Mucosa of stomach (tissue), 1 donor: ENCODE measurements at regions not wholly inside any gene's neighbourhood (a gene's known extent, or its start where the extent isn't known, plus 50 kb on each side); places are given as distances from the start of the nearest gene placed in this dataset.
"Not testable (repeated sequence)": the region's sequence is repeated elsewhere in the genome, so short reads cannot be mapped to it uniquely, and the experiment has no call there.

Experiments used
- H3K27me3 ChIP-seq: one replicate; pipeline ENCODE4 v1.7.0; 2013; ENCODE audit warnings: mild to moderate bottlenecking, low read length; ENCODE audit not compliant: control insufficient read depth, insufficient read depth
- H3K36me3 ChIP-seq: one replicate; pipeline ENCODE4 v1.7.0; 2013; ENCODE audit warnings: low read length; ENCODE audit not compliant: control insufficient read depth, insufficient read depth
- H3K4me1 ChIP-seq: one replicate; pipeline ENCODE4 v1.7.0; 2013; ENCODE audit warnings: mild to moderate bottlenecking, low read length; ENCODE audit not compliant: control insufficient read depth, insufficient read depth
- H3K4me3 ChIP-seq: one replicate; pipeline ENCODE4 v1.7.0; 2013; ENCODE audit warnings: low read length
- H3K9ac ChIP-seq: one replicate; pipeline ENCODE4 v1.7.0; 2013; ENCODE audit warnings: mild to moderate bottlenecking, low read length, moderate library complexity
- H3K9me3 ChIP-seq: one replicate; pipeline ENCODE4 v1.7.0; 2013; ENCODE audit warnings: mild to moderate bottlenecking, low read length, moderate library complexity; ENCODE audit not compliant: control insufficient read depth
- donor health status: Pancreatic carcinoma.

DNA sequence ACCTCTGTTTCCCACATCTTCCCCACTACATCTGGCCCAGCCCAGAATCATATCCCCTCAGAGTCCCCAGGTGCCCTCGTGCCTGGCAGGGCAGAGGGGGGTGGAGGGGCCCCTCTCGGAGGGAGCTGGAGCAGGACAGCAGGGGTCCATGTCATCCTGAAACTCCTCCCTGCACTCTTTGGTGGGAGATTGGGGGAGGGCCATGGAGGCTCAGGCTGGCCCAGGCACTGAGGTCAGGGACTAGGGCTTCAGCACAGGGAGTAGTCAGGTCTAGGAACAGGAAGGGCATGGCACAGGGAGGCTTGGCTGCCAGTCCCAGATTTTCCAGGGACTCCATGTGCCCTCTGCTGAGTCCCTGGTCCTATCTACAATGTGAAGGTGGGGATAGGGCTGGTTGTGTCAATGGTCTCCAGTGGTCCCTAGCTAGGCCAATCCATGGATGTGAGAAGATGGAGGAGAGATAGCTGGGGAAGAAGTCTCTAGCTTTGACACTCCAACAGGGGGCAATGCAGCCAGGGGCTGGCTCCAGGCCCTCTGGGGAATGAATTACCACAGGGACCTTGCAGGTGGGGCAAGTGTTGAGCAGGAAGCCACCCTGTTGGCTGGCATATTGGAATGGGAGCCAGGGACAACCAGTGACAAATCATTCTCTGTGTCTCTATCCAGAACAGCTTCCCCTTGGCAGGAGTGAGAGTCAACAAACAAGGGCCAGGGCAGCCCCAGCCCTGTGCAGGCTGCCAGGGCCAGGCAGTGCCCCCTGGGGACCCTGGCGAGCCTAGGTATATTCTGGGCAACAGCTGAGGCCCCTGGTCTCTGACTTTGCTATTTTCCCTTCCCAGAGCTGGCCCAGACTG, 154.4 kb downstream of the EFNB1 start:
- Histone ChIP-seq H3K9me3 (no peaks in the 10 kb centered on the region), H3K9ac (no peak overlapping the region), H3K4me3 (no peak overlapping the region), H3K4me1 (no peaks in the 10 kb centered on the region), H3K27me3 (no peaks in the 10 kb centered on the region), H3K36me3 (no peaks in the 10 kb centered on the region)

DNA sequence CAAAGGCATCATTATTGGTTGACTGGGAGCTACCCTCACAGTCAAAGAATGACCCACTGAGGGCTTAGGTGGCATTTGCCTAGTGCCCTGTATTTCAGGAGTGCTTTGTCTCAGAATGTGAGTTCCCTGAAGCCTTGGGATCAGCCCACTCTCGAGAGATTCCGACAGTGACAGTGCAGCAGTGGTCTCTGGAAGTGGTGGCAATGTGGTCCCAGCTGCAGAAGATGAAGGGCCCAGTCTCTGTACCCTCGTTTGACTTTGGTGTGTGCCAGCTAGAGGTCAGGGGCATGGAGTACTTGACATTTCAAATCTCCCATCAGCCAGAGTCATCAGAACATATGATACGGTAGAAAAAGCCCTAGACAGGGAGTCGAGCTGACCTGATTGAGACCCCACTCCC, 153.7 kb downstream of the EFNB1 start:
- H3K4me1 ChIP-seq: no peaks in the 10 kb centered on the region
- H3K36me3 ChIP-seq: no peaks in the 10 kb centered on the region
- H3K9me3 ChIP-seq: no peaks in the 10 kb centered on the region
- no peak overlapping the region for H3K9ac ChIP-seq
- H3K27me3 ChIP-seq: no peaks in the 10 kb centered on the region
- H3K4me3 ChIP-seq: no peak overlapping the region

DNA sequence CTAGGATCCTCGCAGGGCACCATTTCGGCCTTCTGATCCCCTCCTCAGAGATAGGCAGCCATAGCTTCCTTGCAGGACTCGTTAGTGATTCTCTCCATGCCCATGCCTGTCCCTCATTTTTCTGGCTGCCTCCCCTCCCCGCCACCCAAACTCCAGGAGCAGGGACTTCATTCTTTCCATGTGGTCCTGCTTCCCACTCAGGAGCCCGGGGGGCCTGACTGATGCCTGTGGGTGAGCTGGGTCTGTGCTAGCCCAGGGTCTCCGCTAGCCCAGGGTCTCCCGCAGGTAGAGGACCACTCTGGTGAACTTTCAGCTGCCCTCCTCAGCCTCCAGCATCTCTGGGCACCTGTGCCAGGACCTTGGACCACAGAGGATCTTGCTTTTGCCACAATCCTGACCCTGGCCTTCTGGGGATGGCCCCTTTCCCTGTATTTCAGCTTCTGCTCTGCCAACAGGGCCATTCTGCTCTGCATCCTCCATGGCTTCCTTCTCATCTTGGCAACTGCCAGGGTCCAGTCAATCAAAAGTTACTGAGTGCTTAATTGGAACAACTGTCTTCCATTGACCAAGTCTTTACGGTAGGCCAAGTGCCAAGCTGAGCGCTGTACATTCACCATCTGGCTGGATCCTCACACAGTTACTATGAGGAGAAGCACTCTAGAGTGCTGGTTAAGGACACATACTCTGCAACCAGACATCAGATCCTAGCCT, 152.2 kb downstream of the EFNB1 start:
- Histone ChIP-seq H3K9ac (no peak overlapping the region), H3K36me3 (no peaks in the 10 kb centered on the region), H3K4me1 (no peaks in the 10 kb centered on the region), H3K4me3 (no peak overlapping the region), H3K9me3 (no peaks in the 10 kb centered on the region), H3K27me3 (no peaks in the 10 kb centered on the region)

DNA sequence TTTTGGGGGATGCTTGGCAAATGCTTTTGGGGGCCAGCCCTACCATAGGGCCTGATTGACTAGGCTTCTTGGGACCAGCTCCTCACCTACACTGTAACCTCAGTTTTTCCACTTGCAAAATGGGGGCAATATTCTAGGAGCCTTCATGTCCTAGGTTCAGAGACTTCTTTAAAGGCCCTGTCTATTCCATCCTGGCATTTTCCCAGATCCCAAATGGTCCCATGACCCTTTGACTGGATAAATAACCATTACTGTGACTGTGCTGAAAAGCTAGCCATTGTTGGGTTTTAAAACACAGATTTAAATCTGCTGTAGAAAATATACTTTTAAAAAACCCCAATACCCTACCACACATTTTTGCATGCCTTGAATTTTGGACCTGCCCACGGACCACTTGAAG, 149.8 kb downstream of the EFNB1 start:
- H3K27me3 ChIP-seq: no peaks in the 10 kb centered on the region

DNA sequence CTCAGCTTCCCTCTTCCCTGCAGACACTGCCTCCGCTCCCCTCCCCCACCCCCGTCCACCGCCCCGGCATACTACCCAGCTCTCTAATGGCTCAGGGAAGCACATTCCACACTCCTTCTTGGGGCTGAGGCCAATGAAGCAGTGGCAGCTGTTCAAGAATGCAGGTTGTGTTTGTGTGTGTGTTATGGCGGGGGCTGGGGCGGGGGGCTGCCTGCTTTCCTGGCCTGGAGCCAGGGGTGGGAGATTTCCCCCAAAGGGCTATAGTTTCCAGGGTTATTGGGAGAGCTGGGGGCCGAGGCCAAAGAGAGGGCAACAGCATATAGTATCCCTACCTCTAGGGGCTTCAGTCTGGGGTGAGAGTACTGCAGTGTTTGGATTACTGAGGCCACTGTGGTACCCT, 149.4 kb downstream of the EFNB1 start:
- H3K4me3 ChIP-seq: no peak overlapping the region
- no peaks in the 10 kb centered on the region for H3K4me1 ChIP-seq
- H3K9me3 ChIP-seq: no peaks in the 10 kb centered on the region
- no peaks in the 10 kb centered on the region for H3K36me3 ChIP-seq
- no peak overlapping the region for H3K9ac ChIP-seq
- H3K27me3 ChIP-seq: no peaks in the 10 kb centered on the region

More for the DNA sequence above, 149.8 kb downstream of the EFNB1 start:
- H3K4me3 ChIP-seq: no peak overlapping the region
- H3K36me3 ChIP-seq: no peaks in the 10 kb centered on the region
- H3K9me3 ChIP-seq: no peaks in the 10 kb centered on the region
- H3K9ac ChIP-seq: no peak overlapping the region
- H3K4me1 ChIP-seq: no peaks in the 10 kb centered on the region

DNA sequence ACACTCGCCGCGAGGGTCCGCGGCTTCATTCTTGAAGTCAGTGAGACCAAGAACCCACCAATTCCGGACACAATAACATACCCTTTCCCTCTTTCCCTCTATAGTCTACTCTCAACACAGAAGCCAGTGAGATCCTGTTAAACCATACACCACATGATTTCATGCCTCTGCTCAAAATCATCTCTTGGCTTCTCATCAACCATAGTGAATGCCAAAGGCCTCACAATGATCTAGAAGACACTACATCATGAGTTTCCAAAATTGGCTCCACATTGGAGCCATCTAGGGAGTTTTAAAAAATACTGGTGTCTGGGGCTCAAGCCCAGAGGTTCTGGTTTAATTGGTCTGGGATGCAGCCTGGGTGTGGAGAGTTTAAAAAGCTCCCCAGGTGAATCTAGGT, 124.5 kb downstream of the EFNB1 start:
- Histone ChIP-seq H3K9me3 (no peaks in the 10 kb centered on the region), H3K9ac (no peak overlapping the region), H3K4me1 (no peaks in the 10 kb centered on the region), H3K4me3 (no peak overlapping the region), H3K27me3 (no peaks in the 10 kb centered on the region), H3K36me3 (no peaks in the 10 kb centered on the region)

DNA sequence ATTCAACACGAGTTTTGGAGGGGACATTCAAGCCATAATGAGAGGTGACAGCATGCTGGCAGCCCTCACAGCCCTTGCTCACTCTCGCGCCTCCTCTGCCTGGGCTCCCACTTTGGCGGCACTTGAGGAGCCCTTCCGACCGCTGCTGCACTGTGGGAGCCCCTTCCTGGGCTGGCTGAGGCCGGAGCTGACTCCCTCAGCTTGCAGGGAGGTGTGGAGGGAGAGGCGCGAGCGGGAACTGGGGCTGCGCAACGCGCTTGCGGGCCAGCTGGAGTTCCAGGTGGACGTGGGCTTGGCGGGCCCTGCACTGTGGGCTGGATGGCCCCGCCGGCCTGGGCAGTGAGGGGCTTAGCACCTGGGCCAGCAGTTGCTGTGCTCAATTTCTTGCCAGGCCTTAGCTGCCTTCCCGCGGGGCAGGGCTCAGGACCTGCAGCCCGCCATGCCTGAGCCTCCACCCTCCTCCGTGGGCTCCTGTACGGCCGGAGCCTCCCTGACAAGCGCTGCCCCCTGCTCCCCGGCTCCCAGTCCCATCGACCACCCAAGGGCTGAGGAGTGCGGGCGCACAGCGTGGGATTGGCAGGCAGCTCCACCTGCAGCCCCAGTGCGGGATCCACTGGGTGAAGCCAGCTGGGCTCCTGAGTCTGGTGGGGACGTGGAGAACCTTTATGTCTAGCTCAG, 123.3 kb downstream of the EFNB1 start:
- not testable (repeated sequence) for H3K27me3 ChIP-seq, H3K4me1 ChIP-seq, H3K9ac ChIP-seq, H3K4me3 ChIP-seq, H3K9me3 ChIP-seq, H3K36me3 ChIP-seq

DNA sequence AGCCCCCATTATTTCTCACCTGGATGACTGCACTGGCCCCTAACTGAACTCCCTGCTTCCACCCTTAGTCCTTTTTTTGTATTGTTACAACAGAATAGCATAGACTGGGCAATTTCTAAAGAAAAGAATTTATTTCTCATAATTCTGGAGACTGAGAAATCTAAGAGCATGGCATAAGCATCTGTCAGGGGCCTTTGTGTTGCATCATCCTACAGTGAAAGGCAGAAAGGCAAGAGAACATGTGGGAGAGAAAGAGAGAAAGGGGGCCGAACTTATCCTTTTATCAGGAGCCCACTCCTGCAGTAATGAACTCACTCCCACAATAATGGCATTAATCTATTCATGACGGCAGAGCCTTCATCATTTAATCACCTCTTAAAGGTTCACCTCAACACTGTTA, 122.1 kb downstream of the EFNB1 start:
- no peaks in the 10 kb centered on the region for H3K36me3 ChIP-seq
- no peaks in the 10 kb centered on the region for H3K9me3 ChIP-seq
- no peaks in the 10 kb centered on the region for H3K4me1 ChIP-seq
- H3K27me3 ChIP-seq: no peaks in the 10 kb centered on the region
- no peak overlapping the region for H3K9ac ChIP-seq
- no peak overlapping the region for H3K4me3 ChIP-seq

DNA sequence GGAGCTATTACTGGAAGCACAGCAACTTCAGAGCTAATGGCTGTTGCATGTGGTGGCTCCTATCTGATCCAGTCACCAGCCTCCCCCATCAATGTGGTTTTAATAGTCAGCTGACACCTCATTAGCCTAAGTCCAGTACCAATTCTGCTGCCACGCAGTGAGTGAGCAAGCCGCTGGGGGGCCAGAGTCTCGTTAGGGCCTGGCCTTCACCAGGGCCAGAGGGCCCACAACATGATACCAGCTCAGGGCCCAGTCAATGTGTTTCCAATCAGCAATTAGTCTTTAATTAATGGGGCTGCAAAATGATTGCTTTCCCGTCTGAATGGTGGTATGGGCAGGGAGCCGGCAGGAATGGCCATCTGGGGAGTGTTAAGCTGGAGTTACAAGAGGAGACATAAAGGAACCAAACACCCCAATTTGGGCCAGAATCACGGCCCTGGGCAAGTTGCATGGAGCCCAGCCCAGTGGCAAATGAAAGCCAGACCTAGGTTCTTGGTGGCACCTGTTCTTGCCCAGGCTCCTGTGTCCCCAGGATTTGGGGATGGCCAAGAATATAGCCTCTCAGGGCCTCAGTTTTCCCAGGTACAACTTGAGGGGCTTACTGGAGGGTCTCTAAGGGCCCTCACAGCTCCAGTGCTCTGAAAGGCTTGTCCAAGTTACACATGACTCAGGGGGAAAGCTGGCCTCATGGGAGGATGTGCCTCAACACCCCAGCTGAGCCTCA, 119.2 kb downstream of the EFNB1 start:
- H3K27me3 ChIP-seq: no peaks in the 10 kb centered on the region
- H3K4me1 ChIP-seq: peaks cover 8% of the 10 kb centered on the region
- no peaks in the 10 kb centered on the region for H3K9me3 ChIP-seq
- no peak overlapping the region for H3K4me3 ChIP-seq
- no peaks in the 10 kb centered on the region for H3K36me3 ChIP-seq
- H3K9ac ChIP-seq: no peak overlapping the region

DNA sequence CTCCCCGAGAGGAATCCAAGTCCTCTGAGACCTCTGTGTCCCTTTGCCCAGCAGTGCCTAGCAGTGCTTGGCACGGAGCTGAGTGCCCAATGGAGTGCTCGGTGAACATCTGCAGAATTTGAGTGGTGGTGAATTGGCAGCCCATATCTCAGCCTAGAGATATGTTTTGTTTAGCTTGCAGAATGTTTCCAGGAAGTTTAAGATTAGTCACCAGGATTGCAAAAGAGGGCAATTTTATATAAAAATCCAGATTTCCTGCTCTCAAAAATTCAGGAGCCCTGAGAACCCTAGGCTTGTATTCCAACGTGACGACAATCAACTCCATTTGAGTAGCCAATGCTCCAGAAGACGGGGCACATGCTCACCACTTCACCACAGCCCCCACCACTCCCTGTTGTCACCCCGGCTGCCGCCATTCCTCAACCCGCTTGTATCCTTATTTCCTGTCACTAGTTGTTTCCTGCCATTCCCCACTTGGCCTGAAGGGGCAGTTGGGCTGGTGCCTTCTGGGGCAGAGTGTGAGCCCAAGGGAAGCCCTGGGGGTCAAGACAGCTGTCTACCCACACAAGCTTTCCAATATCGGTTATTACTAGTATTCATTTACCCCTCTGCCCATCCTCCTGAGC, 116.9 kb downstream of the EFNB1 start:
- H3K36me3 ChIP-seq: no peaks in the 10 kb centered on the region

DNA sequence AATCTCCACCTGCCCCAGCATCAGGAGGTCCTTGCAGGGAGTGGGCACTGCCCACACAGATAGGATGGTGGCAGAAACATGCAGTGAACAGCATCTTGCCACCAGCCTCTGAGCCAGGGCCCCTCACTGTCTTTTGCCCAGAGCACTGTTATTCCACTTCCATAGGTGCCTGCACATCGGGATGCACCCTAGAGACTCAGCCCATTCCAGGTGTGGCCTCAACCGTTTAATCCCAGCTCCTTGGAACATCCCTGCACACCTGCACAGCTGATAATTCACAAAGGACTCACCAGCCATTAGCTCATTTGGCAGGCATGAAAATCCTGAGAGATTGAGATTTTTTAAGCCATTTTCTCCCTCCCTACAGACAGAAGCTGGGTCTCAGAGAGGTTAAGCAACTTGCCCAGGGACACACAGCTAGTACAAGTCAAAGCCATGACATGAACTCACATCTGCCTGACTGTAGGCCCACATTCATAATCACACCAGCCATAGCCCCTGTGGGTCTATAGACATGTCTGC, 116.3 kb downstream of the EFNB1 start:
- Histone ChIP-seq H3K4me1 (peaks cover 18% of the 10 kb centered on the region), H3K9me3 (no peaks in the 10 kb centered on the region), H3K4me3 (no peak overlapping the region), H3K27me3 (no peaks in the 10 kb centered on the region), H3K9ac (no peak overlapping the region), H3K36me3 (no peaks in the 10 kb centered on the region)

More for the DNA sequence above, 116.9 kb downstream of the EFNB1 start:
- Histone ChIP-seq H3K9ac (no peak overlapping the region), H3K9me3 (no peaks in the 10 kb centered on the region), H3K4me1 (peaks cover 18% of the 10 kb centered on the region), H3K4me3 (no peak overlapping the region), H3K27me3 (no peaks in the 10 kb centered on the region)
